ENCODE measurements at regions not wholly inside any gene's neighbourhood (a gene's known extent, or its start where the extent isn't known, plus 50 kb on each side); places are given as distances from the start of the nearest gene placed in this dataset.

- TF ChIP-seq JUN (IDR thresholded peaks at IDR 0.05; ENCODE audit: low read depth, low read length) (no peak), SRF (IDR thresholded peaks at IDR 0.05; ENCODE audit: low read depth, low read length) (no peak)
These were observed 62.0 kb upstream of the PHACTR2 start for GRCh38 chr6:143615785-143616184.

All from H1 (cell line).